Fibroblast of mammary gland (primary cell): ENCODE measurements at regions not wholly inside any gene's neighbourhood (a gene's known extent, or its start where the extent isn't known, plus 50 kb on each side); places are given as distances from the start of the nearest gene placed in this dataset.
A peak's percentile ranks its signal among the peaks of the same experiment; 100 is the strongest.

Experiments used
- DNase-seq: peaks from one replicate; pipeline ENCODE4 v3.0.0-alpha.2; 2010; ENCODE audit warnings: low read depth
- H3K4me3 ChIP-seq: 2 replicates; pipeline ENCODE4 v1.5.1; 2011; ENCODE audit warnings: low read depth, mild to moderate bottlenecking, low read length, moderate library complexity; ENCODE audit not compliant: control insufficient read depth
- TF ChIP-seq, protein P1 (sequence below): conservative IDR thresholded peaks from 2 replicates; pipeline ENCODE4 v1.5.1; 2011; ENCODE audit warnings: low read depth, low read length, inconsistent platforms; ENCODE audit not compliant: control insufficient read depth, insufficient read depth

DNA sequence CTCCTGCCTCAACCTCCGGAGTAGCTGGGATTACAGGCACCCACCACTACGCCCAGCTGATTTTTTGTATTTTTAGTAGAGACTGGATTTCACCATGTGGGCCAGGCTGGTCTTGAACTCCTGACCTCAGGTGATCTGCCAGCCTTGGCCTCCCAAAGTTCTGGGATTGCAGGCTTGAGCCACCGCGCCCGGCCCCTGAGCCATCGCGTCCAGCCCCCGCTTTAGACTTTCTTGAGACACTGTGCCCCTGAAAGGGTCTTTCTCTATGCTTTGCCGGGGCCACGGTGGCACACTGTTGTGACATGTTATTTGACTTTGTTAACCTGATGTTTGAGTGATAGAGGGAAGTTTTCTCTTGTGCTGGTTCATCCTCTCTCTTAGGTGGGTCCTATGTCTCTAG, 186.4 kb downstream of the BTG1 start:
- no peak overlapping the region for H3K4me3 ChIP-seq
- no peak for DNase-seq
- TF ChIP-seq, protein P1, sequence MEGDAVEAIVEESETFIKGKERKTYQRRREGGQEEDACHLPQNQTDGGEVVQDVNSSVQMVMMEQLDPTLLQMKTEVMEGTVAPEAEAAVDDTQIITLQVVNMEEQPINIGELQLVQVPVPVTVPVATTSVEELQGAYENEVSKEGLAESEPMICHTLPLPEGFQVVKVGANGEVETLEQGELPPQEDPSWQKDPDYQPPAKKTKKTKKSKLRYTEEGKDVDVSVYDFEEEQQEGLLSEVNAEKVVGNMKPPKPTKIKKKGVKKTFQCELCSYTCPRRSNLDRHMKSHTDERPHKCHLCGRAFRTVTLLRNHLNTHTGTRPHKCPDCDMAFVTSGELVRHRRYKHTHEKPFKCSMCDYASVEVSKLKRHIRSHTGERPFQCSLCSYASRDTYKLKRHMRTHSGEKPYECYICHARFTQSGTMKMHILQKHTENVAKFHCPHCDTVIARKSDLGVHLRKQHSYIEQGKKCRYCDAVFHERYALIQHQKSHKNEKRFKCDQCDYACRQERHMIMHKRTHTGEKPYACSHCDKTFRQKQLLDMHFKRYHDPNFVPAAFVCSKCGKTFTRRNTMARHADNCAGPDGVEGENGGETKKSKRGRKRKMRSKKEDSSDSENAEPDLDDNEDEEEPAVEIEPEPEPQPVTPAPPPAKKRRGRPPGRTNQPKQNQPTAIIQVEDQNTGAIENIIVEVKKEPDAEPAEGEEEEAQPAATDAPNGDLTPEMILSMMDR = no peak

DNA sequence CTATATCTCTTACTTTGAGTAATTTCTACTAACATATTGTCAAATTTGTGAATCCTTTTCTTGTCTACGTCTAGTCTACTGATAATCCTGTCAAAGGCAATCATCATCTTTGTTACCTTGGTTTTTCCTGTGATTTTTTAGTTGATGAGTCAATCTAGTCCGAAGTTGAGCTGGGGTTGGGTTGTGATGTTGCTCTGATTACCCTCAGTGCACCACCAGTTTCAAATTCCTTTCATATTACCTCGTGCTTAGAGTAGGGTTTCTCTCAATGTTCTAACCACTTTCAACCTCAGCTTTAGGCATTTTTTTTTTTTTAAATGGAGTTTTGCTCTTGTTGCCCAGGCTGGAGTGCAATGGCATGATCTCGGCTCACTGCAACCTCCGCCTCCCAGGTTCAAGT, 186.8 kb downstream of the BTG1 start:
- TF ChIP-seq, protein P1 = no peak
- H3K4me3 ChIP-seq = no peak overlapping the region
- peak; percentile 70 for DNase-seq

DNA sequence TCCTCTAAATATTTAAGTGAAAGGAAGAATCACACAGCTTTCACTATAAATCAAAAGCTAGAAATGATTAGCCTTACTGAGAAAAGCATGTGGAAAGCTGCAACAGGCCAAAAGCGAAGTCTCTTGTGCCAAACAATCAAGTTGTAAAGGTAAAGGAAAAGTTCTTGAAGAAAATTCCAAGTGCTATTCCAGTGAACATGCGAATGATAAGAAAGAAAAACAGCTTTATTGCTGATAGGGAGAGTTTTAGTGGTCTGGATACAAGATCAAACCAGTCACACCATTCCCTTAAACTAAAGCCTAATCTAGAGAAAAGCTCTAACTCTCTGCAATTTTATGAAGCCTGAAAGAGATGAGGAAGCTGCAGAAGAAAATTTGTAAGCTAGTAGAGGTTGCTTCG, 190.9 kb downstream of the BTG1 start:
- TF ChIP-seq, protein P1 = no peak
- no peak overlapping the region for H3K4me3 ChIP-seq
- DNase-seq = no peak

- TF ChIP-seq, protein P1 = no peak
- no peak overlapping the region for H3K4me3 ChIP-seq
- DNase-seq = no peak
These were observed 191.3 kb downstream of the BTG1 start for GRCh38 chr12:91954326-91954725.

DNA sequence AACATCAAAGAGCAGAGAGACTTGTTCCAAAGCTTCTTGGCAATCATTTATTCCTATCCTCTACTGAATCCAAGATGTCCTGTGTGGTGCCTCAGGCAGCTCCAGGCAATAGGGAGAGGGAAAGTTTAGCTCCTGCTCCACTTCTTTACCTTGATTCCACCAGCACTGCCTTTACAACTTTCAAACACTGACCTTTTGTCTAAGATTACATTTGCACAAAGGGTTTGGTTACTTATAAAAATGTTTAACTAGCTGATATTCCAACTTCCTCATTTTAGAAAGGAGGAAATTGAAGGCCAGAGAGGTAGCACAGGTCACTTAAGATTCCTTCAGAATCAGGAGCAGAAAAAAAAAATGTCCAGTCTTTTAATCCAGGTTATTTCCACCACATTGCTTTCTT, 192.7 kb downstream of the BTG1 start:
- no peak overlapping the region for H3K4me3 ChIP-seq
- DNase-seq = no peak
- TF ChIP-seq, protein P1 = no peak

GRCh38 chr12:91951571-91951970, 194.1 kb downstream of the BTG1 start:
- peak; percentile 32 for DNase-seq
- TF ChIP-seq, protein P1 = no peak
- no peak overlapping the region for H3K4me3 ChIP-seq

DNA sequence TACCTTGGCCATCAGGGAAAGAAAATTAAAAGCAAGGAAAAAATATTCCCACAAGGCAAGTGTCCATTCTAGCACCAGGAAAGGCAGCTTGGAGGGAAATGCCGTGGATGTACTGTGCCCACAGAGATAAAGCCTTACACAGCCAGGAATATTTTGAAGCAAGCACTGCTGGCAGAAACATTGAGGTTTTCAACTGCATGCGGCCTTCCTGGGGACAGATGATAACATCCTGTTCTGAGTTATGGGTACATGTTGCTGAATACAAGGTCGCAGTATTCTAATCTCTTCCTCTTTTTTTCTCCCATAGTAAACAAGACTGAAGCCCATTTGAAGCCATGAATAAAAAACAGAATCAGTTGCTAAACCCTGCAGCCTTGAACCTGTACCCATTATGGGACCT, 197.1 kb downstream of the BTG1 start:
- H3K4me3 ChIP-seq = no peak overlapping the region
- TF ChIP-seq, protein P1 = no peak
- DNase-seq = no peak
